ENCODE measurements at regions not wholly inside any gene's neighbourhood (a gene's known extent, or its start where the extent isn't known, plus 50 kb on each side); places are given as distances from the start of the nearest gene placed in this dataset.

GRCh38 chr7:155947051-155947450 is 134.8 kb upstream of the SHH start:
- Mint-ChIP-seq H3K36me3 (ENCODE audit: insufficient read depth, unreplicated experiment) (peaks cover 7% of the 10 kb centered on the region), H3K27ac (ENCODE audit: low read depth, unreplicated experiment) (peak overlapping the region; percentile 57), H3K4me3 (ENCODE audit: unreplicated experiment) (no peak overlapping the region), H3K9me3 (ENCODE audit: unreplicated experiment) (no peaks in the 10 kb centered on the region), H3K27me3 (ENCODE audit: insufficient read depth, unreplicated experiment) (peaks cover 20% of the 10 kb centered on the region), H3K4me1 (ENCODE audit: insufficient read depth, unreplicated experiment) (peaks cover 23% of the 10 kb centered on the region)
- ChIA-PET CTCF (interaction anchor here (0.6 to 0.8 kb wide), 2 partner anchors 87 to 121 kb away, joined by 3 to 6 read pairs; no protein-coding TSS in a partner anchor), POLR2A (no interaction called here)
- no peak for TF ChIP-seq CTCF (IDR thresholded peaks at IDR 0.05; ENCODE audit: unreplicated experiment)
- intact Hi-C loops (cut with micrococcal nuclease): no loop called here
- peak; percentile 80 for DNase-seq (ENCODE audit: unreplicated experiment)
- no TSS peak for BruUV-seq (replicated peaks)

- no peak for TF ChIP-seq CTCF (IDR thresholded peaks at IDR 0.05; ENCODE audit: unreplicated experiment)
- no peak overlapping the region for H3K4me3 Mint-ChIP-seq (ENCODE audit: unreplicated experiment)
- peaks cover 14% of the 10 kb centered on the region for H3K4me1 Mint-ChIP-seq (ENCODE audit: insufficient read depth, unreplicated experiment)
- H3K27me3 Mint-ChIP-seq (ENCODE audit: insufficient read depth, unreplicated experiment): peaks cover 32% of the 10 kb centered on the region
- intact Hi-C loops (cut with micrococcal nuclease): no loop called here
- BruUV-seq (replicated peaks): no TSS peak
- CTCF ChIA-PET: no interaction called here
- peaks cover 7% of the 10 kb centered on the region for H3K36me3 Mint-ChIP-seq (ENCODE audit: insufficient read depth, unreplicated experiment)
- DNase-seq (ENCODE audit: unreplicated experiment): no peak
- H3K9me3 Mint-ChIP-seq (ENCODE audit: unreplicated experiment): no peaks in the 10 kb centered on the region
- POLR2A ChIA-PET: no interaction called here
- H3K27ac Mint-ChIP-seq (ENCODE audit: low read depth, unreplicated experiment): no peak overlapping the region
Measured at GRCh38 chr7:155945670-155946325, 133.5 kb upstream of the SHH start.

- Mint-ChIP-seq H3K27ac (ENCODE audit: low read depth, unreplicated experiment) (no peak overlapping the region), H3K36me3 (ENCODE audit: insufficient read depth, unreplicated experiment) (peaks cover 11% of the 10 kb centered on the region), H3K4me3 (ENCODE audit: unreplicated experiment) (no peak overlapping the region), H3K4me1 (ENCODE audit: insufficient read depth, unreplicated experiment) (peaks cover 12% of the 10 kb centered on the region), H3K27me3 (ENCODE audit: insufficient read depth, unreplicated experiment) (peaks cover 41% of the 10 kb centered on the region), H3K9me3 (ENCODE audit: unreplicated experiment) (peaks cover 6% of the 10 kb centered on the region)
- BruUV-seq (replicated peaks): no TSS peak
- TF ChIP-seq CTCF (IDR thresholded peaks at IDR 0.05; ENCODE audit: unreplicated experiment): no peak
- intact Hi-C loops (cut with micrococcal nuclease): no loop called here
- ChIA-PET CTCF (no interaction called here), POLR2A (interaction anchor here (0.6 kb wide), 1 partner anchor 89 kb away, joined by 4 read pairs; no protein-coding TSS in a partner anchor)
- no peak for DNase-seq (ENCODE audit: unreplicated experiment)
Measured at GRCh38 chr7:155944901-155945300, 132.6 kb upstream of the SHH start.

- Mint-ChIP-seq H3K9me3 (ENCODE audit: unreplicated experiment) (peaks cover 21% of the 10 kb centered on the region), H3K4me3 (ENCODE audit: unreplicated experiment) (no peak overlapping the region), H3K27ac (ENCODE audit: low read depth, unreplicated experiment) (no peak overlapping the region), H3K27me3 (ENCODE audit: insufficient read depth, unreplicated experiment) (peaks cover 55% of the 10 kb centered on the region), H3K36me3 (ENCODE audit: insufficient read depth, unreplicated experiment) (peaks cover 12% of the 10 kb centered on the region), H3K4me1 (ENCODE audit: insufficient read depth, unreplicated experiment) (peaks cover 12% of the 10 kb centered on the region)
- ChIA-PET CTCF (interaction anchor here (0.5 to 0.6 kb wide), 2 partner anchors 213 to 723 kb away, joined by 3 read pairs; no protein-coding TSS in a partner anchor), POLR2A (interaction anchor here (0.6 kb wide), 1 partner anchor 29 kb away, joined by 3 read pairs; no protein-coding TSS in a partner anchor)
- BruUV-seq (replicated peaks): no TSS peak
- intact Hi-C loops (cut with micrococcal nuclease): no loop called here
- TF ChIP-seq CTCF (IDR thresholded peaks at IDR 0.05; ENCODE audit: unreplicated experiment): no peak
- DNase-seq (ENCODE audit: unreplicated experiment): no peak
Measured at GRCh38 chr7:155943251-155943899, 131.1 kb upstream of the SHH start.

Measured in MCF 10A (cell line).